Epithelial cell of esophagus (primary cell): ENCODE measurements at regions not wholly inside any gene's neighbourhood (a gene's known extent, or its start where the extent isn't known, plus 50 kb on each side); places are given as distances from the start of the nearest gene placed in this dataset.
A peak's percentile ranks its signal among the peaks of the same experiment; 100 is the strongest.

Experiments
- DNase-seq: peaks from one replicate; pipeline ENCODE4 v3.0.0; 2010; ENCODE audit warnings: low read depth
- H3K4me3 ChIP-seq: 2 replicates; pipeline ENCODE4 v1.5.1; 2011; ENCODE audit warnings: mild to moderate bottlenecking, low read length, control low read depth
- TF ChIP-seq, protein P1 (sequence below): IDR thresholded peaks from 2 replicates; pipeline ENCODE4 v1.5.1; 2011; ENCODE audit warnings: low read depth, mild to moderate bottlenecking, low read length, control low read depth, inconsistent platforms; ENCODE audit not compliant: insufficient read depth; ENCODE audit errors: missing control alignments

DNA sequence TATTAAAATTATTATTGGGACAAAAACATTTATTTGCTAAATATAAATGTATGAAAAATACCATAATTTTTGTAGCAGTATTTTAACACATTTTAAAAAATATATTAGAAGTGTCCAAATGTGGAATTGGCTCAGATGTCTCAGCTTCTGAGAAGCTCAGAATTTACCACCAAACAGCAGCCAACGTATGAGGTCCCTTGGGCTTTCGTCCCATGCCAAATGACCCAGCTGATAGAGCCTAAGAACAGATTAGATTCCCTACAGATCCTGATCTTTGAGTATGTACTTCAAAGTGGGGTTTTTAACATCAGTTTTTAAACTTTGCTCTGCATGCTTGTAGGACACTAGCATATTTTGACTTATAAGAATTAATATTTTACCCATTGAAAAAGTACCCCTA lies 77.3 kb upstream of the RPS23 start:
- TF ChIP-seq, protein P1, sequence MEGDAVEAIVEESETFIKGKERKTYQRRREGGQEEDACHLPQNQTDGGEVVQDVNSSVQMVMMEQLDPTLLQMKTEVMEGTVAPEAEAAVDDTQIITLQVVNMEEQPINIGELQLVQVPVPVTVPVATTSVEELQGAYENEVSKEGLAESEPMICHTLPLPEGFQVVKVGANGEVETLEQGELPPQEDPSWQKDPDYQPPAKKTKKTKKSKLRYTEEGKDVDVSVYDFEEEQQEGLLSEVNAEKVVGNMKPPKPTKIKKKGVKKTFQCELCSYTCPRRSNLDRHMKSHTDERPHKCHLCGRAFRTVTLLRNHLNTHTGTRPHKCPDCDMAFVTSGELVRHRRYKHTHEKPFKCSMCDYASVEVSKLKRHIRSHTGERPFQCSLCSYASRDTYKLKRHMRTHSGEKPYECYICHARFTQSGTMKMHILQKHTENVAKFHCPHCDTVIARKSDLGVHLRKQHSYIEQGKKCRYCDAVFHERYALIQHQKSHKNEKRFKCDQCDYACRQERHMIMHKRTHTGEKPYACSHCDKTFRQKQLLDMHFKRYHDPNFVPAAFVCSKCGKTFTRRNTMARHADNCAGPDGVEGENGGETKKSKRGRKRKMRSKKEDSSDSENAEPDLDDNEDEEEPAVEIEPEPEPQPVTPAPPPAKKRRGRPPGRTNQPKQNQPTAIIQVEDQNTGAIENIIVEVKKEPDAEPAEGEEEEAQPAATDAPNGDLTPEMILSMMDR, result no peak
- no peak for DNase-seq
- no peak overlapping the region for H3K4me3 ChIP-seq

DNA sequence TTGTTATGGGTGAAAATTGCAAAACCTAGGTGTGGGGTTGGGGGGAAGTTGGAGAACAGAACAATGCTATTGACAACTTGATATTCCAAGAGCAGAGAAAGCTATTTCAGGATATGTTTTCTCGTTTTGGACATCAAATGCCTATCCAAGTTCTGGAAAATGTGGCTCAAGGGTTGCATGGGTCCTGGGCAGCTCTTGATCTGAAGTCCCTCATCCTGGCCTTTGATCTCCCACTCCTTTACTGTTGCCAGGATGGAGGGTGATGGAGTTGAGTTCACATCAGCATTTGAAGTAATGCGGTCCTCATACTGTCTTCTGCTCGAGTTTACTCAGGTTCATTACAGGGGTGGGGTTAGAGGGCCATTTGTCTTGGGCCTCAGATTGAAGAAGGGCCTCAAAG lies 76.9 kb upstream of the RPS23 start:
- TF ChIP-seq, protein P1, result no peak
- no peak for DNase-seq
- H3K4me3 ChIP-seq, result no peak overlapping the region

DNA sequence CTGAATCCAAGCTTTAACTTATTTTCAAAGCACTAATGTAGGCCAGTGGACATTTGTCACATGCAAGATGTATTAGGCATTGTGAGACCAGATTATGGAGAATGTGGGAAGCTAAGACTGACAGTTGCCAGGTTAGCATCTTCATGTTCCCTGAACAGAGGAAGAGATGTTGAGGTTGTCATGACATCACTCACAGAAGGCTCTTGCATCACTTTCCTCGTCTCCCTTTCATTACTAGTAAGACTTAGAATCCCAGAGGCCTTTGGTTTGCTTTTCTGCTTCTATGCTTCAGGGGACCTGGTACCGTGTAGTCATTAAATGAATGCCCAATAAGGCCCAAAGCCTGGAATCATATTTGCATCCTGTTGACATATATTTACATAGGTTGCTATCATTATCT lies 76.4 kb upstream of the RPS23 start:
- H3K4me3 ChIP-seq, result no peak overlapping the region
- TF ChIP-seq, protein P1, result no peak
- DNase-seq, result no peak

DNA sequence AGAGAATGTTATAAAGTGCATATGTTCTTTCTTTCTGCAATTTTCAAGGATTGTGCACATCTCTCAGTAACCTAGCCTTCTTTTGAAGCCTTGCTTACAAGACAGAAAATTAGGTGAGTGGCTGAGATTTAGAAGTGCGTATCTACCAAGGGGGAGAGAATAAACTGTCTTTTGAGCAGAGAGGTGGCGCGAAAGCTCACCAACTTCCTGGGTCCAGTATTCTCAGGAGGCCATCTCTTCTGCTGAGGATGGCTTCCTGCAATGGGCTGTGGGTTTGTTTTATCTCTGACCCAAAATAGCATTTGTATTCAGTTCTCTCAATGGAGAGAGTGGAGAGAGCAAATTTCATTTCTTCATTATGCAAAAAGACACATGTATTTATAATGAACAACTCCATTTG lies 75.4 kb upstream of the RPS23 start:
- no peak for DNase-seq
- TF ChIP-seq, protein P1, result no peak

DNA sequence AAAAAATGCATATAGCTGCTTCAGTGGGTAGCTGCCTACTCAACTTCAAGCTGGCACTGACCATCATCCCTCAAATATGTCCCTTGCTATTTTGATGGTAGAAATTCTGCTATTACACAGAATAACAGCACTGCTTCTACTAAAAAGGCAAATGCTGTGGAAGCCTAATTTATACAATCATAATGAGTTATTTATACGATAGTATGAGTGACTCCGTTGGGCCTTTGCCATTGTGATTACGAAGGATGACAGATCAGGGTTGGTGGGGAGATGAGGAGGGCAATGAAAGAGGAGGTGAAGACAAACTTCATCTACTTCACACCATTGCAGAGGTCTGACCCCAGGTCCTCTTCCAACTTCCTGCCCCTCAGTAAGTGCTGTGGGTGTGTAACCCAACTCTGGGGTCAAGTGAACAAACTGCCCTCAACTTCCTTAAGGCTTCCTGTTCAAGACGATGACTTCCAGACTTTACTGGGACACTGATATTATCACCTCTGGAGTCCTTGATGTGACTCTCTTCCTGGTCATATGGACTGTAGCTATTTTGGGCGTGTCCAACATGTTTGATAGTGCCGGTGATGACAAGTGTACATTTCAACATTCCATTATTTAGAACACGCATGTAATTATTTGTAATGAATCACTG lies 74.1 kb upstream of the RPS23 start:
- TF ChIP-seq, protein P1, result no peak
- peak; percentile 80 for DNase-seq
- H3K4me3 ChIP-seq, result no peak overlapping the region

More for the DNA sequence above, 75.4 kb upstream of the RPS23 start:
- H3K4me3 ChIP-seq, result no peak overlapping the region

DNA sequence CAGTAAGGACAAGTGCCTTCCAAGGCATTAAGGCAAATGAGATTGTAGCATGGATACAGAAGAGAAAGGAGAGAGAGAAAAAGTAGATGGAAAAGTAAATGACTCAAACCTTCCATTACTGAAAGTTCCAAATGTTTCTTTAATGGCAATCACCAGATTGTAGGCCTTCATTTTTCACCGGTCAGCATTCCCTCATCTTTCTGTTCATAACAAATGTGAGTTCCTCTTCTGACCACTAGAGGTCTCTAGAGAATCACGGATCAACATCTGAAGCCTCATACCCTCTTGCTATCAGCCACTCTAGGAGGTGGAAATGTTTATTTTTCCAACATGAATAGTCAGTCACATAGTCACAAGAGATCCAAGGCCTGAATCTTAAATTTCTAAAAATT lies 73.6 kb upstream of the RPS23 start:
- no peak overlapping the region for H3K4me3 ChIP-seq
- TF ChIP-seq, protein P1, result peak; percentile 79
- DNase-seq, result peak; percentile 77

DNA sequence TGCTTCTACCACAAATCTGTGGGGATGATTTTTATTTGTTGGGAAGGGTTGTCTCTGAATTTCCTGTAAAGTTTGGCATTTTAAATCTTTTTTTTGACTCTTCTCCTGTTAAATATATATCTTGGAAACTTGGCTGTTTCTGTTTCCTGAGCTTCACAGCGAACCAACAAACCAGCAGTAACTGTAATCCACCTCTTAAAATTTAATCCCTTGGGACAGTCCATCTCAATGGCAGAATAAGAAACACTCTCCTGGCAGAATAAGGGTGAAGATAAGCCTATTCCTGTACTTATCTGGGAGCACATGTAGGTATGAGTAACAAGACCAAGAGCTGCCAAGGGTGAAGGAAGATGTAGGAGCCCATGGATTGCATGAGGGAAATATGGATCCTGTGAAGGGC lies 73.1 kb upstream of the RPS23 start:
- H3K4me3 ChIP-seq, result no peak overlapping the region
- no peak for DNase-seq
- TF ChIP-seq, protein P1, result no peak
